Uterus (tissue), 3 donors: ENCODE measurements at regions not wholly inside any gene's neighbourhood (a gene's known extent, or its start where the extent isn't known, plus 50 kb on each side); places are given as distances from the start of the nearest gene placed in this dataset.

Experiments used
- DNase-seq, 2 donors: peaks; one replicate each; pipeline ENCODE4 v3.0.0-alpha.2; 2019 to 2020
- H3K27ac ChIP-seq, 2 donors: fragments of 200-600 bp; sonication (generic); 1 replicate in 1 of 2; 2 replicates in 1 of 2; pipeline ENCODE4 v1.5.1; 2016 to 2018
- H3K27me3 ChIP-seq, 2 donors: fragments of 200-600 bp; sonication (generic); one replicate each; pipeline ENCODE4 v1.5.1; 2018 to 2019; ENCODE audit warnings: control low read depth in 1 of 2
- H3K36me3 ChIP-seq, 2 donors: fragments of 200-600 bp; sonication (generic); one replicate each; pipeline ENCODE4 v1.5.1; 2019; ENCODE audit warnings: control low read depth in 1 of 2
- H3K4me1 ChIP-seq, 2 donors: fragments of 200-600 bp; sonication (generic); one replicate each; pipeline ENCODE4 v1.5.1; 2018 to 2019; ENCODE audit warnings: control low read depth in 1 of 2
- H3K4me3 ChIP-seq, 2 donors: fragments of 200-600 bp; sonication (generic); 1 replicate in 1 of 2; 2 replicates in 1 of 2; pipeline ENCODE4 v1.5.1; 2018 to 2019; ENCODE audit warnings: mild to moderate bottlenecking in 1 of 2
- H3K9me3 ChIP-seq, 2 donors: fragments of 200-600 bp; sonication (generic); one replicate each; pipeline ENCODE4 v1.5.1; 2019; ENCODE audit warnings: control low read depth in 1 of 2
- CTCF ChIP-seq, 4 experiments: fragments of 200-600 bp in 2 of 4; fragments of 450-650 bp in 2 of 4; sonication (generic) in 2 of 4; IDR thresholded peaks; one replicate each; pipeline ENCODE4 v1.5.1; 2016 to 2019; ENCODE audit warnings: antibody characterized with exemption in 4 of 4, mild to moderate bottlenecking in 2 of 4, moderate library complexity in 1 of 4
- POLR2A ChIP-seq, 2 donors: fragments of 450-650 bp; IDR thresholded peaks; one replicate each; pipeline ENCODE4 v1.6.1; 2016; ENCODE audit warnings: antibody characterized with exemption in 2 of 2, mild to moderate bottlenecking in 1 of 2, moderate library complexity in 1 of 2
- intact Hi-C: fragments of 100-400 bp; cut with DNase I; formaldehyde crosslinking; loops from one replicate; pipeline ENCODE4 v1.15.1; 2023; ENCODE audit warnings: low total_unique reads
- donor health status: DM: yes; HTN: yes; CAD: no.

- no peak overlapping the region for H3K27ac ChIP-seq
- H3K36me3 ChIP-seq, result no peaks in the 10 kb centered on the region
- no peak for DNase-seq
- no peaks in the 10 kb centered on the region for H3K27me3 ChIP-seq
- no peaks in the 10 kb centered on the region for H3K4me1 ChIP-seq
- H3K4me3 ChIP-seq, result no peak overlapping the region
- no peak for TF ChIP-seq POLR2A (IDR thresholded peaks at IDR 0.05)
- TF ChIP-seq CTCF (IDR thresholded peaks at IDR 0.05), result no peak
- H3K9me3 ChIP-seq, result no peaks in the 10 kb centered on the region
- intact Hi-C loops, result no loop called here
Observed at GRCh38 chr11:81705283-81705682, 1028.4 kb downstream of the FAM181B start.

- TF ChIP-seq CTCF (IDR thresholded peaks at IDR 0.05), result no peak
- no peak for TF ChIP-seq POLR2A (IDR thresholded peaks at IDR 0.05)
- intact Hi-C loops, result no loop called here
Observed at GRCh38 chr11:81700076-81700475, 1033.6 kb downstream of the FAM181B start.

GRCh38 chr11:81687057-81687456 lies 1046.6 kb downstream of the FAM181B start:
- Histone ChIP-seq H3K27ac (no peak overlapping the region), H3K36me3 (no peaks in the 10 kb centered on the region), H3K9me3 (no peaks in the 10 kb centered on the region), H3K27me3 (no peaks in the 10 kb centered on the region), H3K4me3 (no peak overlapping the region), H3K4me1 (no peaks in the 10 kb centered on the region)
- intact Hi-C loops, result no loop called here
- DNase-seq, result no peak
- TF ChIP-seq CTCF (IDR thresholded peaks at IDR 0.05) (no peak), POLR2A (IDR thresholded peaks at IDR 0.05) (no peak)

More at GRCh38 chr11:81700076-81700475, 1033.6 kb downstream of the FAM181B start:
- Histone ChIP-seq H3K4me3 (no peak overlapping the region), H3K27ac (no peak overlapping the region), H3K9me3 (no peaks in the 10 kb centered on the region), H3K4me1 (no peaks in the 10 kb centered on the region), H3K36me3 (no peaks in the 10 kb centered on the region), H3K27me3 (no peaks in the 10 kb centered on the region)
- DNase-seq, result no peak

GRCh38 chr11:81674211-81674610 lies 1059.5 kb downstream of the FAM181B start:
- H3K4me1 ChIP-seq, result no peaks in the 10 kb centered on the region
- TF ChIP-seq POLR2A (IDR thresholded peaks at IDR 0.05) (no peak), CTCF (IDR thresholded peaks at IDR 0.05) (no peak)
- H3K27me3 ChIP-seq, result no peaks in the 10 kb centered on the region
- intact Hi-C loops, result no loop called here
- DNase-seq, result no peak
- H3K9me3 ChIP-seq, result no peaks in the 10 kb centered on the region
- no peaks in the 10 kb centered on the region for H3K36me3 ChIP-seq
- no peak overlapping the region for H3K4me3 ChIP-seq
- no peak overlapping the region for H3K27ac ChIP-seq

- Histone ChIP-seq H3K9me3 (no peaks in the 10 kb centered on the region), H3K27me3 (no peaks in the 10 kb centered on the region), H3K4me1 (no peaks in the 10 kb centered on the region), H3K27ac (no peak overlapping the region), H3K36me3 (no peaks in the 10 kb centered on the region), H3K4me3 (no peak overlapping the region)
- intact Hi-C loops, result no loop called here
- no peak for DNase-seq
- TF ChIP-seq CTCF (IDR thresholded peaks at IDR 0.05) (no peak), POLR2A (IDR thresholded peaks at IDR 0.05) (no peak)
Observed at GRCh38 chr11:81673001-81673400, 1060.7 kb downstream of the FAM181B start.
